ENCODE measurements at regions not wholly inside any gene's neighbourhood (a gene's known extent, or its start where the extent isn't known, plus 50 kb on each side); places are given as distances from the start of the nearest gene placed in this dataset.

- TF ChIP-seq POLR2A (IDR thresholded peaks at IDR 0.05) (no peak), CTCF (IDR thresholded peaks at IDR 0.05 in 4 of 5, conservative IDR thresholded peaks at IDR 0.05 in 1 of 5) (no peak)
These were observed 136.4 kb downstream of the RPS29 start for GRCh38 chr14:49449749-49450148.

All from gastrocnemius medialis (tissue), 4 donors.